GM21390 (cell line): ENCODE measurements at regions not wholly inside any gene's neighbourhood (a gene's known extent, or its start where the extent isn't known, plus 50 kb on each side); places are given as distances from the start of the nearest gene placed in this dataset.
A peak's percentile ranks its signal among the peaks of the same experiment; 100 is the strongest.

ENCODE experiments used
- ATAC-seq: cut with Tn5 transposase; IDR thresholded peaks from one replicate; pipeline ENCODE4 v1.9.1; 2021; ENCODE audit not compliant: unreplicated experiment

GRCh38 chr18:60146220-60146960 is 226.2 kb downstream of the MC4R start:
- ATAC-seq, result peak; percentile 90

GRCh38 chr18:60145776-60146175 is 226.8 kb downstream of the MC4R start:
- peak; percentile 16 for ATAC-seq

GRCh38 chr18:60134806-60135205 is 235.0 kb downstream of the PMAIP1 start:
- no peak for ATAC-seq

- no peak for ATAC-seq
These were observed 230.5 kb downstream of the PMAIP1 start for GRCh38 chr18:60130284-60130683.

GRCh38 chr18:60123031-60123430 is 223.2 kb downstream of the PMAIP1 start:
- no peak for ATAC-seq

GRCh38 chr18:60122339-60122738 is 222.5 kb downstream of the PMAIP1 start:
- ATAC-seq, result no peak

- no peak for ATAC-seq
These were observed 220.5 kb downstream of the PMAIP1 start for GRCh38 chr18:60120231-60120750.

- no peak for ATAC-seq
These were observed 217.5 kb downstream of the PMAIP1 start for GRCh38 chr18:60117321-60117720.

GRCh38 chr18:60113396-60113795 is 213.6 kb downstream of the PMAIP1 start:
- no peak for ATAC-seq

- no peak for ATAC-seq
These were observed 212.6 kb downstream of the PMAIP1 start for GRCh38 chr18:60112369-60112768.

GRCh38 chr18:60111525-60111924 is 211.7 kb downstream of the PMAIP1 start:
- ATAC-seq, result no peak

GRCh38 chr18:60110836-60111235 is 211.0 kb downstream of the PMAIP1 start:
- ATAC-seq, result no peak

GRCh38 chr18:60100778-60101177 is 201.0 kb downstream of the PMAIP1 start:
- no peak for ATAC-seq

- ATAC-seq, result no peak
These were observed 199.9 kb downstream of the PMAIP1 start for GRCh38 chr18:60099709-60100108.

GRCh38 chr18:60096428-60096827 is 196.6 kb downstream of the PMAIP1 start:
- ATAC-seq, result no peak

- ATAC-seq, result no peak
These were observed 192.3 kb downstream of the PMAIP1 start for GRCh38 chr18:60092073-60092472.

- no peak for ATAC-seq
These were observed 190.4 kb downstream of the PMAIP1 start for GRCh38 chr18:60090170-60090569.

- no peak for ATAC-seq
These were observed 183.0 kb downstream of the PMAIP1 start for GRCh38 chr18:60082790-60083189.

GRCh38 chr18:60082282-60082681 is 182.5 kb downstream of the PMAIP1 start:
- ATAC-seq, result no peak

GRCh38 chr18:60075477-60075876 is 175.7 kb downstream of the PMAIP1 start:
- no peak for ATAC-seq

GRCh38 chr18:60070631-60071030 is 170.8 kb downstream of the PMAIP1 start:
- no peak for ATAC-seq

- no peak for ATAC-seq
These were observed 169.3 kb downstream of the PMAIP1 start for GRCh38 chr18:60069145-60069544.
